ENCODE measurements at regions not wholly inside any gene's neighbourhood (a gene's known extent, or its start where the extent isn't known, plus 50 kb on each side); places are given as distances from the start of the nearest gene placed in this dataset.

DNA sequence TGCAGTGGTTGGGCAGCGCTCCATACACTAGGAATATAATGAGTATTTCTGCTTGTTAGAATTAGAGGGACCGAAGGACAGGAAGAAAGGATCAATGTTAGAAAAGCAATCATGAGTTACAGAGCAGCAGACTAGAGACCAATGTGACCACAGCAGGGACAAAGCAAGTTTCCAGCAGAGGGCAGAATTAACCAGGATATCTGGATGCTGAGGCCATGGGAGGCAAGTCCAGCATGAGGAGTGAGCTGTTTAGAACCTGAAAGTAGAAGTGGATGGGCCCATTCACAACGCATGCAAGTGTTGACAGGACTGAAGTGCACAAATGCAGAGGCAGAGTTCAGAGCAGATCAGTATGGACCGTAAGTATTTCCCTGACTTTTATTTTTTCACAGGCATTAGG, 910.4 kb upstream of the GYPC start:
- TF ChIP-seq EZH2 (optimal IDR thresholded peaks at IDR 0.05; ENCODE audit: low read depth, low read length) (no peak), EZH2phosphoT487 (IDR thresholded peaks at IDR 0.05; ENCODE audit: low read length) (no peak)
- TF ChIP-seq, protein P1, sequence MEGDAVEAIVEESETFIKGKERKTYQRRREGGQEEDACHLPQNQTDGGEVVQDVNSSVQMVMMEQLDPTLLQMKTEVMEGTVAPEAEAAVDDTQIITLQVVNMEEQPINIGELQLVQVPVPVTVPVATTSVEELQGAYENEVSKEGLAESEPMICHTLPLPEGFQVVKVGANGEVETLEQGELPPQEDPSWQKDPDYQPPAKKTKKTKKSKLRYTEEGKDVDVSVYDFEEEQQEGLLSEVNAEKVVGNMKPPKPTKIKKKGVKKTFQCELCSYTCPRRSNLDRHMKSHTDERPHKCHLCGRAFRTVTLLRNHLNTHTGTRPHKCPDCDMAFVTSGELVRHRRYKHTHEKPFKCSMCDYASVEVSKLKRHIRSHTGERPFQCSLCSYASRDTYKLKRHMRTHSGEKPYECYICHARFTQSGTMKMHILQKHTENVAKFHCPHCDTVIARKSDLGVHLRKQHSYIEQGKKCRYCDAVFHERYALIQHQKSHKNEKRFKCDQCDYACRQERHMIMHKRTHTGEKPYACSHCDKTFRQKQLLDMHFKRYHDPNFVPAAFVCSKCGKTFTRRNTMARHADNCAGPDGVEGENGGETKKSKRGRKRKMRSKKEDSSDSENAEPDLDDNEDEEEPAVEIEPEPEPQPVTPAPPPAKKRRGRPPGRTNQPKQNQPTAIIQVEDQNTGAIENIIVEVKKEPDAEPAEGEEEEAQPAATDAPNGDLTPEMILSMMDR (IDR thresholded peaks at IDR 0.05; ENCODE audit: low read length): peak; percentile 36
- Histone ChIP-seq H3K4me3 (ENCODE audit: low read length) (no peak overlapping the region), H3K79me2 (ENCODE audit: low read length) (no peaks in the 10 kb centered on the region), H3K36me3 (replicated peaks; ENCODE audit: insufficient read depth, low read length) (no peaks in the 10 kb centered on the region), H3K27ac (ENCODE audit: low read length) (no peak overlapping the region), H3K9me2 (replicated peaks; ENCODE audit: insufficient read depth, low read length) (no peaks in the 10 kb centered on the region), H2AFZ (ENCODE audit: low read length) (no peak overlapping the region), H4K20me1 (ENCODE audit: insufficient read depth, low read length) (no peaks in the 10 kb centered on the region), H3F3A (ENCODE audit: insufficient read depth, low read length) (no peaks in the 10 kb centered on the region), H3K9ac (ENCODE audit: low read length) (no peak overlapping the region), H3K4me2 (ENCODE audit: low read depth, low read length) (no peak overlapping the region), H3K9me3 (replicated peaks; ENCODE audit: insufficient read depth, low read length) (no peaks in the 10 kb centered on the region), H3K27me3 (replicated peaks; ENCODE audit: insufficient read depth, low read length) (no peaks in the 10 kb centered on the region), H3K4me1 (ENCODE audit: low read length) (no peaks in the 10 kb centered on the region)
- peak; percentile 34 for DNase-seq

DNA sequence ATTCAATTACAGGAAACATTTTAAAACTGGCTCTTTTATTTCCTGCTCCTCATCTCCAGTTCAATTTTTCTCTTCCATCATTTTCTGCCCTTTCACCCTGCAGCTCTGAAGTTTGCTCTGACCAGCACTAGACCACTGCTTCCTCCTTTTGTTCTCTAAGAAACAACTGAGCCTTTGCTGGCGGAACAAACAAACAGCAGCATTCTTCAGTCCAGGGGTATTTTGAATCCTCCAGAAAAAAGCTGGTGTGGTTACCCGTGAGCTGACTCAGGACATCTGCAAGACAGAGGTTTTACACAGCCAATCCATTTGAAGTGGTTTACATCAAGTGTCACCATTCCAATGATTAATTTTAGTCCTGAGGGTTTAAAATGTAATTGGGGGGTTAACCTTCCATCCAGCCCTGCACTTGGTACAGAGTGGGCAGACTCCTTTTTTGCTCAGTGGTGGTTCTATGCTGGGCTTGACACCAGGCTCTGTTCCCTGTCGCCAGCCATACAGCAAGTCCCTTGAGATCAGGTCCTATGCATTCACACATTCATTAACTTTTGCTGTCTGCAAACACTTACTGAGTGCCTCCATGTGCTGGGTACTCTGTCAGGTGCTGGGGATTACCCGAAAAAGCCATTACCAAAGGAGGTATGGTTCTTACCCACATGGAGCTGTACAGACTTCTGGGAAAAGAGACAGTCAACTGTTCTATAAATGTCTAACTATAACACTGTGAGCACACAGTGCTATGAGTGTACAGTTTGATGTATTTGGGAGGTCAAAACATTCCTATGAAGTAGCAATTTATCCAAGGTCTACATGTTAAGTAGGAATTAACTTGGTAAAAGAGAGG, 909.4 kb upstream of the GYPC start:
- no peak for TF ChIP-seq EZH2phosphoT487 (IDR thresholded peaks at IDR 0.05; ENCODE audit: low read length)
- TF ChIP-seq EZH2 (optimal IDR thresholded peaks at IDR 0.05; ENCODE audit: low read depth, low read length): no peak
- TF ChIP-seq, protein P1 (IDR thresholded peaks at IDR 0.05; ENCODE audit: low read length): no peak
- Histone ChIP-seq H3K4me1 (ENCODE audit: low read length) (no peaks in the 10 kb centered on the region), H3K4me2 (ENCODE audit: low read depth, low read length) (no peak overlapping the region)

DNA sequence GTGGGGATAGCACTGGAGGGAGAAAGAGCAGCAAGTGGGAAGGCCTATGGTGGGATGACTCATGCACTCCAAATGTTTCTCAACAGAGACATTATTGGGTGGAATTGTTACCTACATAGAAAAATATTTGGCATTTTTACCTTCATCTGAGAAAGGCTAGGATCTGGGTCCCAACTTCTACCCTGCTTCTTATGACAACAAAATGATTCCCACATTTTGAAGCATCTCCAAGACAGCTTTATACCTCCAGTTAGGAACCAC, 908.9 kb upstream of the GYPC start:
- Histone ChIP-seq H3K4me1 (ENCODE audit: low read length) (no peaks in the 10 kb centered on the region), H3K27ac (ENCODE audit: low read length) (no peak overlapping the region), H3K4me3 (ENCODE audit: low read length) (no peak overlapping the region), H4K20me1 (ENCODE audit: insufficient read depth, low read length) (no peaks in the 10 kb centered on the region), H3K79me2 (ENCODE audit: low read length) (no peaks in the 10 kb centered on the region), H3K9me3 (replicated peaks; ENCODE audit: insufficient read depth, low read length) (no peaks in the 10 kb centered on the region), H3K36me3 (replicated peaks; ENCODE audit: insufficient read depth, low read length) (no peaks in the 10 kb centered on the region), H3K27me3 (replicated peaks; ENCODE audit: insufficient read depth, low read length) (no peaks in the 10 kb centered on the region), H3K9me2 (replicated peaks; ENCODE audit: insufficient read depth, low read length) (no peaks in the 10 kb centered on the region), H3K9ac (ENCODE audit: low read length) (no peak overlapping the region), H3K4me2 (ENCODE audit: low read depth, low read length) (no peak overlapping the region), H2AFZ (ENCODE audit: low read length) (no peak overlapping the region), H3F3A (ENCODE audit: insufficient read depth, low read length) (no peaks in the 10 kb centered on the region)
- DNase-seq: no peak
- TF ChIP-seq EZH2 (optimal IDR thresholded peaks at IDR 0.05; ENCODE audit: low read depth, low read length): no peak
- TF ChIP-seq, protein P1 (IDR thresholded peaks at IDR 0.05; ENCODE audit: low read length): no peak
- no peak for TF ChIP-seq EZH2phosphoT487 (IDR thresholded peaks at IDR 0.05; ENCODE audit: low read length)

More for the DNA sequence above, 909.4 kb upstream of the GYPC start:
- H3K9me2 ChIP-seq (replicated peaks; ENCODE audit: insufficient read depth, low read length): no peaks in the 10 kb centered on the region
- no peaks in the 10 kb centered on the region for H4K20me1 ChIP-seq (ENCODE audit: insufficient read depth, low read length)
- no peak overlapping the region for H2AFZ ChIP-seq (ENCODE audit: low read length)
- H3K27ac ChIP-seq (ENCODE audit: low read length): no peak overlapping the region
- no peaks in the 10 kb centered on the region for H3K9me3 ChIP-seq (replicated peaks; ENCODE audit: insufficient read depth, low read length)
- H3F3A ChIP-seq (ENCODE audit: insufficient read depth, low read length): no peaks in the 10 kb centered on the region
- no peaks in the 10 kb centered on the region for H3K27me3 ChIP-seq (replicated peaks; ENCODE audit: insufficient read depth, low read length)
- H3K9ac ChIP-seq (ENCODE audit: low read length): no peak overlapping the region
- H3K79me2 ChIP-seq (ENCODE audit: low read length): no peaks in the 10 kb centered on the region
- no peak for DNase-seq
- H3K4me3 ChIP-seq (ENCODE audit: low read length): no peak overlapping the region
- H3K36me3 ChIP-seq (replicated peaks; ENCODE audit: insufficient read depth, low read length): no peaks in the 10 kb centered on the region
